HCT116 (cell line): ENCODE measurements at regions not wholly inside any gene's neighbourhood (a gene's known extent, or its start where the extent isn't known, plus 50 kb on each side); places are given as distances from the start of the nearest gene placed in this dataset.

Experiments used
- ATAC-seq: fragments of 200-7000 bp; cut with Tn5 transposase; 2 replicates; pipeline ENCODE4 v1.9.1; 2020; ENCODE audit warnings: mild to moderate bottlenecking, moderate library complexity
- BruUV-seq: library from RNA; stranded (reverse); fragments of 400-500 nt; replicated peaks from 2 replicates; lab custom pipeline; 2021; lab: Mats Ljungman, UMichigan
- CTCF ChIA-PET: fragments of 300-600 bp; sonication (Branson Sonifier 250); formaldehyde crosslinking; loops from one replicate; lab custom pipeline; 2021; ENCODE audit warnings: antibody characterized with exemption; lab: Charles Lee
- POLR2A ChIA-PET: fragments of 300-600, 350-600 bp; sonication (Branson Sonifier 250); formaldehyde crosslinking; loops from one replicate; lab custom pipeline; 2021; ENCODE audit warnings: antibody characterized with exemption; lab: Charles Lee
- RAD21 ChIA-PET, 2 experiments: fragments of 300-600 bp; sonication (Branson Sonifier 250); formaldehyde crosslinking; loops; one replicate each; lab custom pipeline; 2023; ENCODE audit warnings: low total read pairs in 2 of 2; ENCODE audit not compliant: uncharacterized antibody in 2 of 2, unreplicated experiment in 2 of 2, low non-redundant PET in 1 of 2; lab: Charles Lee
- DNase-seq: peaks from one replicate; pipeline ENCODE4 v3.0.0-alpha.2; 2010; ENCODE audit warnings: low read depth, low spot score
- H2AFZ ChIP-seq: fragments of 200-600 bp; shearing (Covaris generic), sonication (generic); 2 replicates; pipeline ENCODE4 v1.6.1; 2017; ENCODE audit warnings: low read depth, mixed run types, mixed read lengths, antibody characterized with exemption, low read length; ENCODE audit not compliant: poor library complexity, severe bottlenecking
- H3K27ac ChIP-seq: 2 replicates; pipeline ENCODE4 v1.5.1; 2012; ENCODE audit warnings: low read depth, low read length
- H3K27me3 ChIP-seq: fragments of 200-600 bp; sonication (generic); 2 replicates; pipeline ENCODE4 v1.6.1; 2016; ENCODE audit warnings: mixed run types, low read length, mixed read lengths; ENCODE audit not compliant: insufficient read depth
- H3K36me3 ChIP-seq, 2 experiments: fragments of 200-500 bp in 1 of 2; fragments of 200-600 bp in 1 of 2; sonication (Bioruptor generic) in 1 of 2; sonication (generic) in 1 of 2; 2 replicates each; pipeline versions ENCODE4 v1.5.1 to v1.6.1; 2014 to 2016; ENCODE audit warnings: low read length in 2 of 2, inconsistent platforms in 1 of 2, mixed read lengths in 1 of 2, mixed run types in 1 of 2; ENCODE audit not compliant: insufficient read depth in 2 of 2, control insufficient read depth in 1 of 2
- H3K4me1 ChIP-seq, 2 experiments: fragments of 200-600 bp in 1 of 2; sonication (generic) in 1 of 2; 2 replicates each; pipeline versions ENCODE4 v1.5.1 to v1.6.1; 2012 to 2017; ENCODE audit warnings: low read length in 2 of 2, inconsistent platforms in 1 of 2, mild to moderate bottlenecking in 1 of 2, mixed read lengths in 1 of 2, mixed run types in 1 of 2, moderate library complexity in 1 of 2; ENCODE audit not compliant: insufficient read depth in 2 of 2, control insufficient read depth in 1 of 2
- H3K4me2 ChIP-seq: fragments of 200-600 bp; sonication (generic); 2 replicates; pipeline ENCODE4 v1.6.1; 2017; ENCODE audit warnings: mixed run types, low read length, mixed read lengths
- H3K4me3 ChIP-seq, 2 experiments: fragments of 200-600 bp in 1 of 2; sonication (generic) in 1 of 2; replicated peaks in 1 of 2; 2 replicates each; pipeline ENCODE4 v1.5.1; 2011 to 2016; ENCODE audit warnings: low read length in 2 of 2, control low read depth in 1 of 2, low read depth in 1 of 2, mild to moderate bottlenecking in 1 of 2, mixed read lengths in 1 of 2, mixed run types in 1 of 2
- H3K79me2 ChIP-seq: fragments of 200-600 bp; sonication (generic); 2 replicates; pipeline ENCODE4 v1.6.1; 2017; ENCODE audit warnings: mild to moderate bottlenecking, mixed run types, low read length, moderate library complexity, mixed read lengths; ENCODE audit not compliant: insufficient read depth
- H3K9ac ChIP-seq: fragments of 200-600 bp; sonication (generic); 2 replicates; pipeline ENCODE4 v1.6.1; 2016; ENCODE audit warnings: low read length, mixed read lengths
- H3K9me2 ChIP-seq: fragments of 200-600 bp; sonication (generic), shearing (Covaris generic); 2 replicates; pipeline ENCODE4 v1.6.1; 2017; ENCODE audit warnings: mixed run types, mild to moderate bottlenecking, moderate library complexity; ENCODE audit not compliant: insufficient read depth
- H3K9me3 ChIP-seq, 2 experiments: fragments of 200-500 bp in 1 of 2; fragments of 200-600 bp in 1 of 2; sonication (Bioruptor generic) in 1 of 2; sonication (generic) in 1 of 2; 2 replicates each; pipeline ENCODE4 v1.6.1; 2014 to 2017; ENCODE audit warnings: low read length in 2 of 2, mixed read lengths in 2 of 2, inconsistent platforms in 1 of 2, low read depth in 1 of 2, mild to moderate bottlenecking in 1 of 2, mixed run types in 1 of 2, moderate library complexity in 1 of 2; ENCODE audit not compliant: control insufficient read depth in 1 of 2, insufficient read depth in 1 of 2
- H4K20me1 ChIP-seq: fragments of 200-600 bp; sonication (generic), shearing (Covaris generic); 2 replicates; pipeline ENCODE4 v1.6.1; 2017; ENCODE audit warnings: mixed run types, mild to moderate bottlenecking, moderate library complexity; ENCODE audit not compliant: insufficient read depth
- ATF3 ChIP-seq: IDR thresholded peaks from 2 replicates; pipeline ENCODE4 v1.6.1; 2012
- CBX3 ChIP-seq: IDR thresholded peaks from 2 replicates; pipeline ENCODE4 v1.6.1; 2012; ENCODE audit warnings: low read depth
- CEBPB ChIP-seq: IDR thresholded peaks from 2 replicates; pipeline ENCODE4 v1.6.1; 2012; ENCODE audit warnings: low read depth
- EGR1 ChIP-seq: IDR thresholded peaks from 2 replicates; pipeline ENCODE4 v1.6.1; 2012; ENCODE audit warnings: low read depth
- ELF1 ChIP-seq: IDR thresholded peaks from 2 replicates; pipeline ENCODE4 v1.6.1; 2012; ENCODE audit warnings: low read depth, borderline replicate concordance
- EZH2 ChIP-seq: fragments of 200-600 bp; sonication (generic); IDR thresholded peaks from 2 replicates; pipeline ENCODE4 v1.6.1; 2017; ENCODE audit warnings: antibody characterized with exemption, mixed run types
- POLR2A ChIP-seq: IDR thresholded peaks from 2 replicates; pipeline ENCODE4 v1.7.0; 2011; ENCODE audit warnings: borderline replicate concordance; ENCODE audit not compliant: insufficient read depth, insufficient read length; ENCODE audit errors: extremely low read depth
- POLR2AphosphoS5 ChIP-seq: IDR thresholded peaks from 2 replicates; pipeline ENCODE4 v1.6.1; 2011; ENCODE audit warnings: mild to moderate bottlenecking, low read depth, low read length, moderate library complexity
- RAD21 ChIP-seq: IDR thresholded peaks from 2 replicates; pipeline ENCODE4 v1.6.1; 2012; ENCODE audit warnings: low read depth, mild to moderate bottlenecking
- REST ChIP-seq: IDR thresholded peaks from 2 replicates; pipeline ENCODE4 v1.6.1; 2012; ENCODE audit warnings: low read depth
- SP1 ChIP-seq: IDR thresholded peaks from 2 replicates; pipeline ENCODE4 v1.6.1; 2012; ENCODE audit warnings: low read depth
- SRF ChIP-seq: IDR thresholded peaks from 2 replicates; pipeline ENCODE4 v1.6.1; 2012; ENCODE audit warnings: low read depth
- TCF7L2 ChIP-seq: IDR thresholded peaks from 2 replicates; pipeline ENCODE4 v1.7.0; 2011; ENCODE audit warnings: borderline replicate concordance, inconsistent platforms; ENCODE audit not compliant: insufficient read depth, insufficient read length; ENCODE audit errors: extremely low read depth
- YY1 ChIP-seq: IDR thresholded peaks from 2 replicates; pipeline ENCODE4 v1.6.1; 2011; ENCODE audit warnings: low read length, low read depth, moderate library complexity, mild to moderate bottlenecking; ENCODE audit not compliant: insufficient replicate concordance; ENCODE audit errors: extremely low read depth
- ZFX ChIP-seq: fragments of 450-650 bp; IDR thresholded peaks from 2 replicates; pipeline ENCODE4 v1.6.1; 2017
- ZNF274 ChIP-seq: fragments of 200-500 bp; sonication (Bioruptor generic); IDR thresholded peaks from 2 replicates; pipeline ENCODE4 v1.6.1; 2014; ENCODE audit warnings: mild to moderate bottlenecking, low read depth, low read length, inconsistent platforms
- intact Hi-C: fragments of 100-400 bp; cut with micrococcal nuclease; formaldehyde crosslinking; loops from 2 replicates; pipeline ENCODE4 v1.10.0; 2022
- TF ChIP-seq, protein P1 (sequence below): IDR thresholded peaks from 2 replicates; pipeline ENCODE4 v1.6.1; 2011; ENCODE audit warnings: mild to moderate bottlenecking, low read length, moderate library complexity; ENCODE audit not compliant: insufficient replicate concordance; ENCODE audit errors: extremely low read depth
- TF ChIP-seq, protein P2 (sequence below): IDR thresholded peaks from 2 replicates; pipeline ENCODE4 v1.6.1; 2012

- Histone ChIP-seq H2AFZ (no peak overlapping the region), H3K9me3 (no peaks in the 10 kb centered on the region), H3K36me3 (no peaks in the 10 kb centered on the region), H3K79me2 (no peaks in the 10 kb centered on the region), H3K27me3 (peaks cover 16% of the 10 kb centered on the region), H3K9me2 (no peaks in the 10 kb centered on the region), H4K20me1 (no peaks in the 10 kb centered on the region), H3K27ac (no peak overlapping the region), H3K9ac (no peak overlapping the region), H3K4me1 (no peaks in the 10 kb centered on the region), H3K4me2 (no peak overlapping the region), H3K4me3 (no peak overlapping the region)
- BruUV-seq, result no TSS peak
- ChIA-PET CTCF (interaction anchor here (0.8 kb wide), 1 partner anchor 10 kb away, joined by 3 read pairs; no protein-coding TSS in a partner anchor), POLR2A (no interaction called here), RAD21 (interaction anchor here in 1 of 2 experiments (0.6 kb wide), 1 partner anchor 296 kb away, joined by 5 read pairs; no protein-coding TSS in a partner anchor)
- intact Hi-C loops, result no loop called here
- ATAC-seq (no peak), DNase-seq (no peak)
- TF ChIP-seq SP1 (no peak), SRF (no peak), REST (no peak), POLR2A (no peak), TCF7L2 (no peak), CBX3 (no peak), EGR1 (no peak), YY1 (no peak), ZFX (no peak), RAD21 (no peak), ZNF274 (no peak), POLR2AphosphoS5 (no peak), CEBPB (no peak), ATF3 (no peak), ELF1 (no peak), EZH2 (no peak)
- TF ChIP-seq, protein P1, sequence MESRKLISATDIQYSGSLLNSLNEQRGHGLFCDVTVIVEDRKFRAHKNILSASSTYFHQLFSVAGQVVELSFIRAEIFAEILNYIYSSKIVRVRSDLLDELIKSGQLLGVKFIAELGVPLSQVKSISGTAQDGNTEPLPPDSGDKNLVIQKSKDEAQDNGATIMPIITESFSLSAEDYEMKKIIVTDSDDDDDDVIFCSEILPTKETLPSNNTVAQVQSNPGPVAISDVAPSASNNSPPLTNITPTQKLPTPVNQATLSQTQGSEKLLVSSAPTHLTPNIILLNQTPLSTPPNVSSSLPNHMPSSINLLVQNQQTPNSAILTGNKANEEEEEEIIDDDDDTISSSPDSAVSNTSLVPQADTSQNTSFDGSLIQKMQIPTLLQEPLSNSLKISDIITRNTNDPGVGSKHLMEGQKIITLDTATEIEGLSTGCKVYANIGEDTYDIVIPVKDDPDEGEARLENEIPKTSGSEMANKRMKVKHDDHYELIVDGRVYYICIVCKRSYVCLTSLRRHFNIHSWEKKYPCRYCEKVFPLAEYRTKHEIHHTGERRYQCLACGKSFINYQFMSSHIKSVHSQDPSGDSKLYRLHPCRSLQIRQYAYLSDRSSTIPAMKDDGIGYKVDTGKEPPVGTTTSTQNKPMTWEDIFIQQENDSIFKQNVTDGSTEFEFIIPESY, result no peak
- TF ChIP-seq, protein P2, sequence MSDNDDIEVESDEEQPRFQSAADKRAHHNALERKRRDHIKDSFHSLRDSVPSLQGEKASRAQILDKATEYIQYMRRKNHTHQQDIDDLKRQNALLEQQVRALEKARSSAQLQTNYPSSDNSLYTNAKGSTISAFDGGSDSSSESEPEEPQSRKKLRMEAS, result no peak
Measured at GRCh38 chr6:85913001-85913400, 270.3 kb upstream of the SYNCRIP start.
